A549 (cell line): ENCODE measurements at regions not wholly inside any gene's neighbourhood (a gene's known extent, or its start where the extent isn't known, plus 50 kb on each side); places are given as distances from the start of the nearest gene placed in this dataset.

ENCODE experiments used
- RAD21 ChIP-seq, 2 experiments: fragments of >200 bp in 1 of 2; sonication (Bioruptor Twin) in 1 of 2; formaldehyde crosslinking in 1 of 2; IDR thresholded peaks in 1 of 2; conservative IDR thresholded peaks in 1 of 2; 2 replicates in 1 of 2; 3 replicates in 1 of 2; pipeline ENCODE4 v1.6.1; 2012 to 2018; ENCODE audit warnings: inconsistent platforms in 1 of 2
- USF2 ChIP-seq: fragments of 450-650 bp; IDR thresholded peaks from 2 replicates; pipeline ENCODE4 v1.6.1; 2014; ENCODE audit warnings: antibody characterized with exemption

GRCh38 chr21:14697769-14698168 lies 151.7 kb upstream of the SAMSN1 start:
- TF ChIP-seq USF2 (no peak), RAD21 (conservative IDR thresholded peaks at IDR 0.05 in 1 of 2, IDR thresholded peaks at IDR 0.05 in 1 of 2) (no peak)
